WTC11 (cell line): ENCODE measurements at regions not wholly inside any gene's neighbourhood (a gene's known extent, or its start where the extent isn't known, plus 50 kb on each side); places are given as distances from the start of the nearest gene placed in this dataset.

ENCODE experiments used
- ATAC-seq: fragments of 200-7000 bp; cut with Tn5 transposase; 2 replicates; pipeline ENCODE4 v1.10.0; 2021; ENCODE audit warnings: mild to moderate bottlenecking, moderate library complexity
- CTCF ChIA-PET: fragments of 300-600 bp; sonication (Branson Sonifier 250); formaldehyde crosslinking; loops from one replicate; lab custom pipeline; 2021; ENCODE audit warnings: antibody characterized with exemption; lab: Charles Lee
- POLR2A ChIA-PET: fragments of 350-600 bp; sonication (Branson Sonifier 250); formaldehyde crosslinking; loops from one replicate; lab custom pipeline; 2021; ENCODE audit warnings: antibody characterized with exemption; lab: Charles Lee
- DNase-seq: peaks from one replicate; pipeline ENCODE4 v3.0.0; 2021; ENCODE audit warnings: low spot score
- H3K27ac Mint-ChIP-seq: 2 replicates; pipeline ENCODE4 v1.8.0; 2021; ENCODE audit warnings: mixed read lengths
- H3K27me3 Mint-ChIP-seq: 2 replicates; pipeline ENCODE4 v1.8.0; 2021; ENCODE audit warnings: low read depth, mild to moderate bottlenecking, moderate library complexity, mixed read lengths
- H3K36me3 Mint-ChIP-seq: 2 replicates; pipeline ENCODE4 v1.8.0; 2021; ENCODE audit warnings: mixed read lengths
- H3K4me1 Mint-ChIP-seq: 2 replicates; pipeline ENCODE4 v1.8.0; 2022; ENCODE audit warnings: mixed read lengths
- H3K4me3 Mint-ChIP-seq: 2 replicates; pipeline ENCODE4 v1.8.0; 2021; ENCODE audit warnings: mild to moderate bottlenecking, moderate library complexity, mixed read lengths
- H3K9me3 Mint-ChIP-seq: 2 replicates; pipeline ENCODE4 v1.8.0; 2021; ENCODE audit warnings: mixed read lengths
- ATF3 ChIP-seq: sonication (generic); formaldehyde crosslinking; conservative IDR thresholded peaks from 2 replicates; pipeline ENCODE4 v1.8.1; 2022; ENCODE audit warnings: mild to moderate bottlenecking, missing genetic modification reagents
- CBFB ChIP-seq: sonication (generic); formaldehyde crosslinking; IDR thresholded peaks from 2 replicates; pipeline ENCODE4 v1.8.1; 2022; ENCODE audit warnings: mild to moderate bottlenecking, low read depth, missing genetic modification reagents
- CREB1 ChIP-seq: sonication (generic); formaldehyde crosslinking; IDR thresholded peaks from 2 replicates; pipeline ENCODE4 v1.8.0; 2023; ENCODE audit warnings: mild to moderate bottlenecking, missing genetic modification reagents
- CREM ChIP-seq: sonication (generic); formaldehyde crosslinking; IDR thresholded peaks from 2 replicates; pipeline ENCODE4 v1.8.1; 2022; ENCODE audit warnings: mild to moderate bottlenecking, missing genetic modification reagents, moderate library complexity
- E2F1 ChIP-seq: sonication (generic); formaldehyde crosslinking; IDR thresholded peaks from 2 replicates; pipeline ENCODE4 v1.8.0; 2022; ENCODE audit warnings: mild to moderate bottlenecking, missing genetic modification reagents
- GRHL2 ChIP-seq: fragments of 250-450 bp; sonication (Bioruptor Pico); IDR thresholded peaks from 2 replicates; pipeline ENCODE4 v1.8.0; 2022; ENCODE audit warnings: mild to moderate bottlenecking, moderate library complexity; ENCODE audit not compliant: insufficient replicate concordance, severe bottlenecking
- GTF2I ChIP-seq: fragments of 250-450 bp; sonication (Bioruptor Pico); conservative IDR thresholded peaks from 2 replicates; pipeline ENCODE4 v1.4.0; 2021; ENCODE audit warnings: mild to moderate bottlenecking
- HMGA2 ChIP-seq: fragments of 250-450 bp; sonication (Bioruptor Pico); IDR thresholded peaks from 2 replicates; pipeline ENCODE4 v1.4.0; 2021; ENCODE audit warnings: mild to moderate bottlenecking, moderate library complexity
- HMGXB4 ChIP-seq: sonication (generic); formaldehyde crosslinking; IDR thresholded peaks from 2 replicates; pipeline ENCODE4 v1.8.1; 2023; ENCODE audit warnings: mild to moderate bottlenecking, moderate library complexity, missing genetic modification reagents
- IRF2 ChIP-seq: sonication (generic); formaldehyde crosslinking; IDR thresholded peaks from 2 replicates; pipeline ENCODE4 v1.8.0; 2022; ENCODE audit warnings: low read depth, missing genetic modification reagents, borderline replicate concordance
- JUN ChIP-seq: sonication (generic); formaldehyde crosslinking; IDR thresholded peaks from 2 replicates; pipeline ENCODE4 v1.8.0; 2023; ENCODE audit warnings: mild to moderate bottlenecking, missing genetic modification reagents
- KAT7 ChIP-seq: sonication (generic); formaldehyde crosslinking; IDR thresholded peaks from 2 replicates; pipeline ENCODE4 v1.8.1; 2023; ENCODE audit warnings: missing genetic modification reagents, mild to moderate bottlenecking, borderline replicate concordance
- NFATC4 ChIP-seq: fragments of 250-450 bp; sonication (Bioruptor Pico); IDR thresholded peaks from 2 replicates; pipeline ENCODE4 v1.9.0; 2021; ENCODE audit warnings: mild to moderate bottlenecking
- NFE2L1 ChIP-seq: sonication (generic); formaldehyde crosslinking; IDR thresholded peaks from 2 replicates; pipeline ENCODE4 v1.8.1; 2023; ENCODE audit warnings: missing genetic modification reagents
- NR2C2 ChIP-seq: sonication (generic); formaldehyde crosslinking; IDR thresholded peaks from 2 replicates; pipeline ENCODE4 v1.8.0; 2022; ENCODE audit warnings: mild to moderate bottlenecking, missing genetic modification reagents
- RORB ChIP-seq: fragments of 250-450 bp; sonication (Bioruptor Pico); IDR thresholded peaks from 2 replicates; pipeline ENCODE4 v1.9.0; 2021; ENCODE audit warnings: mild to moderate bottlenecking
- SMAD3 ChIP-seq: sonication (generic); formaldehyde crosslinking; IDR thresholded peaks from 2 replicates; pipeline ENCODE4 v1.8.0; 2022; ENCODE audit warnings: missing genetic modification reagents, mild to moderate bottlenecking, borderline replicate concordance
- ZBTB21 ChIP-seq: sonication (generic); formaldehyde crosslinking; IDR thresholded peaks from 2 replicates; pipeline ENCODE4 v1.8.1; 2023; ENCODE audit warnings: mild to moderate bottlenecking, missing genetic modification reagents, borderline replicate concordance
- ZMAT4 ChIP-seq: fragments of 250-450 bp; sonication (Bioruptor Pico); IDR thresholded peaks from 2 replicates; pipeline ENCODE4 v1.9.0; 2021; ENCODE audit warnings: mild to moderate bottlenecking
- ZNF138 ChIP-seq: sonication (generic); formaldehyde crosslinking; conservative IDR thresholded peaks from 2 replicates; pipeline ENCODE4 v1.8.1; 2022; ENCODE audit warnings: mild to moderate bottlenecking, moderate library complexity, missing genetic modification reagents
- ZNF263 ChIP-seq: sonication (generic); formaldehyde crosslinking; IDR thresholded peaks from 2 replicates; pipeline ENCODE4 v1.8.1; 2022; ENCODE audit warnings: low read depth, mild to moderate bottlenecking, moderate library complexity, missing genetic modification reagents
- ZNF281 ChIP-seq: sonication (generic); formaldehyde crosslinking; IDR thresholded peaks from 2 replicates; pipeline ENCODE4 v1.8.0; 2023; ENCODE audit warnings: mild to moderate bottlenecking, missing genetic modification reagents
- ZNF416 ChIP-seq: fragments of 250-450 bp; sonication (Bioruptor Pico); IDR thresholded peaks from 2 replicates; pipeline ENCODE4 v1.9.0; 2021; ENCODE audit warnings: mild to moderate bottlenecking, inconsistent platforms
- ZNF425 ChIP-seq: fragments of 250-450 bp; sonication (Bioruptor Pico); conservative IDR thresholded peaks from 2 replicates; pipeline ENCODE4 v1.9.0; 2021; ENCODE audit warnings: mild to moderate bottlenecking
- ZNF671 ChIP-seq: fragments of 250-450 bp; sonication (Bioruptor Pico); IDR thresholded peaks from 2 replicates; pipeline ENCODE4 v1.8.0; 2021; ENCODE audit warnings: mild to moderate bottlenecking
- ZSCAN18 ChIP-seq: fragments of 250-450 bp; sonication (Bioruptor Pico); IDR thresholded peaks from 2 replicates; pipeline ENCODE4 v2.1.2; 2022; ENCODE audit warnings: mild to moderate bottlenecking, moderate library complexity

GRCh38 chr11:35891096-35891495, 52.8 kb upstream of the LDLRAD3 start (continued):
- TF ChIP-seq KAT7 (CRISPR knock-in tag), result no peak
- no peak for TF ChIP-seq IRF2 (CRISPR knock-in tag)
- no peak for TF ChIP-seq SMAD3 (CRISPR knock-in tag)
- no peak for TF ChIP-seq NFE2L1 (CRISPR knock-in tag)
- no peak for TF ChIP-seq ZBTB21 (CRISPR knock-in tag)
- no peak for TF ChIP-seq ZNF416 (CRISPR knock-in tag)
- TF ChIP-seq ZNF263 (CRISPR knock-in tag), result no peak
- TF ChIP-seq ZNF138 (CRISPR knock-in tag), result no peak
- no peak for TF ChIP-seq HMGA2 (CRISPR knock-in tag)
- TF ChIP-seq HMGXB4 (CRISPR knock-in tag), result no peak

GRCh38 chr11:35892166-35892565, 51.7 kb upstream of the LDLRAD3 start:
- no peak for TF ChIP-seq GTF2I (CRISPR knock-in tag)
- no peak for TF ChIP-seq E2F1
- TF ChIP-seq ZBTB21 (CRISPR knock-in tag), result no peak
- no peak for TF ChIP-seq ZSCAN18 (CRISPR knock-in tag)
- TF ChIP-seq SMAD3 (CRISPR knock-in tag), result no peak
- no peak for TF ChIP-seq ATF3 (CRISPR knock-in tag)
- TF ChIP-seq NFE2L1 (CRISPR knock-in tag), result no peak
- TF ChIP-seq GRHL2 (CRISPR knock-in tag), result no peak
- TF ChIP-seq JUN, result no peak
- TF ChIP-seq NFATC4 (CRISPR knock-in tag), result no peak
- no peak for TF ChIP-seq ZNF425 (CRISPR knock-in tag)
- no peak for TF ChIP-seq RORB (CRISPR knock-in tag)
- TF ChIP-seq NR2C2 (CRISPR knock-in tag), result no peak
- no peak for TF ChIP-seq CREB1 (CRISPR knock-in tag)
- no peak for TF ChIP-seq CREM (CRISPR knock-in tag)
- no peak for TF ChIP-seq ZMAT4 (CRISPR knock-in tag)
- TF ChIP-seq ZNF281 (CRISPR knock-in tag), result no peak
- no peak for TF ChIP-seq CBFB (CRISPR knock-in tag)
- no peak for TF ChIP-seq ZNF671
- Mint-ChIP-seq H3K4me1 (peaks cover 14% of the 10 kb centered on the region), H3K27me3 (peaks cover 4% of the 10 kb centered on the region; the same call in 1 of the 2 replicates), H3K4me3 (no peak overlapping the region), H3K27ac (no peak overlapping the region), H3K9me3 (peaks cover 5% of the 10 kb centered on the region; the same call in 1 of the 2 replicates), H3K36me3 (no peaks in the 10 kb centered on the region)
- ChIA-PET CTCF (interaction anchor here (0.6 to 1.9 kb wide), 3 partner anchors 29 to 164 kb away, joined by 3 to 5 read pairs (median 4); no protein-coding TSS in a partner anchor), POLR2A (no interaction called here)
- ATAC-seq, result no peak
- DNase-seq, result no peak
